GM12878 (cell line): ENCODE measurements at regions not wholly inside any gene's neighbourhood (a gene's known extent, or its start where the extent isn't known, plus 50 kb on each side); places are given as distances from the start of the nearest gene placed in this dataset.

Experiments
- ATAC-seq: fragments of 200-7000 bp; cut with Tn5 transposase; 3 replicates; pipeline ENCODE4 v1.9.1; 2020; ENCODE audit warnings: mild to moderate bottlenecking, moderate library complexity
- BruUV-seq: library from RNA; stranded (reverse); fragments of 400-500 nt; replicated peaks from 2 replicates; lab custom pipeline; 2021; lab: Mats Ljungman, UMichigan
- CTCF ChIA-PET: fragments of 300-600 bp; sonication (Branson Sonifier 250); formaldehyde crosslinking; extraction: SDS; loops from one replicate; lab custom pipeline; 2021; ENCODE audit warnings: inconsistent platforms; lab: Yijun Ruan, JAX
- POLR2A ChIA-PET: fragments of 350-600 bp; formaldehyde crosslinking; extraction: SDS; loops from one replicate; lab custom pipeline; 2021; ENCODE audit warnings: inconsistent platforms; lab: Charles Lee
- RAD21 ChIA-PET: fragments of 300-600 bp; sonication (Branson Sonifier 250); formaldehyde crosslinking; loops from one replicate; lab custom pipeline; 2023; ENCODE audit warnings: antibody characterized with exemption; ENCODE audit not compliant: unreplicated experiment; lab: Charles Lee
- SMC1A ChIA-PET: fragments of 300-600 bp; sonication (Branson Sonifier 250); formaldehyde crosslinking; loops from one replicate; lab custom pipeline; 2023; ENCODE audit not compliant: unreplicated experiment, uncharacterized antibody; lab: Charles Lee
- DNase-seq: peaks from one replicate; pipeline ENCODE4 v3.0.0-alpha.2; 2011; ENCODE audit warnings: low read depth, low spot score
- FAIRE-seq: peaks from 3 replicates; lab custom pipeline; 2011; peaks lifted over from hg19 to GRCh38; lab: Jason Lieb, UNC
- H2AFZ ChIP-seq: 2 replicates; pipeline ENCODE4 v1.6.0; 2011; ENCODE audit warnings: low read depth, low read length, control low read depth; ENCODE audit not compliant: control insufficient read depth
- H3K27ac ChIP-seq: 2 replicates; pipeline ENCODE4 v1.5.1; 2011; ENCODE audit warnings: control low read depth; ENCODE audit not compliant: control insufficient read depth, insufficient read depth
- H3K27me3 ChIP-seq, 2 experiments: replicated peaks in 1 of 2; 2 replicates each; pipeline versions ENCODE4 v1.6.0 to v1.6.1; 2011; ENCODE audit warnings: low read length in 1 of 2; ENCODE audit not compliant: control insufficient read depth in 2 of 2, insufficient read depth in 2 of 2
- H3K36me3 ChIP-seq, 2 experiments: 2 replicates each; pipeline ENCODE4 v1.5.1; 2011; ENCODE audit warnings: low read length in 1 of 2; ENCODE audit not compliant: control insufficient read depth in 2 of 2, insufficient read depth in 2 of 2
- H3K4me1 ChIP-seq: 2 replicates; pipeline ENCODE4 v1.6.1; 2011; ENCODE audit warnings: mild to moderate bottlenecking, low read length, moderate library complexity, mixed read lengths; ENCODE audit not compliant: control insufficient read depth, insufficient read depth
- H3K4me2 ChIP-seq: 2 replicates; pipeline ENCODE4 v1.6.0; 2011; ENCODE audit warnings: control low read depth; ENCODE audit not compliant: control insufficient read depth, insufficient read depth
- H3K4me3 ChIP-seq: fragments of 200-600 bp; sonication (generic); 2 replicates; pipeline ENCODE4 v1.5.1; 2016
- H3K79me2 ChIP-seq: 2 replicates; pipeline ENCODE4 v1.6.0; 2011; ENCODE audit warnings: low read length; ENCODE audit not compliant: control insufficient read depth, insufficient read depth
- H3K9ac ChIP-seq: 2 replicates; pipeline ENCODE4 v1.8.0; 2011; ENCODE audit warnings: low read length, control low read depth, mixed read lengths; ENCODE audit not compliant: control insufficient read depth, insufficient read depth
- H3K9me3 ChIP-seq: replicated peaks from 3 replicates; pipeline ENCODE4 v1.5.1; 2011; ENCODE audit warnings: mild to moderate bottlenecking, low read length; ENCODE audit not compliant: control insufficient read depth, insufficient read depth
- H4K20me1 ChIP-seq: 2 replicates; pipeline ENCODE4 v1.6.0; 2011; ENCODE audit not compliant: control insufficient read depth, insufficient read depth
- BCL3 ChIP-seq: IDR thresholded peaks from 2 replicates; pipeline ENCODE4 v1.6.1; 2011; ENCODE audit warnings: borderline replicate concordance, low read depth, mild to moderate bottlenecking, moderate library complexity, low read length; ENCODE audit not compliant: insufficient read depth, poor library complexity, severe bottlenecking
- CBX5 ChIP-seq: sonication (generic); IDR thresholded peaks from 2 replicates; pipeline ENCODE4 v1.6.1; 2016; ENCODE audit warnings: low read depth, moderate library complexity, mild to moderate bottlenecking, inconsistent platforms
- CTCF ChIP-seq, 3 experiments: IDR thresholded peaks in 2 of 3; conservative IDR thresholded peaks in 1 of 3; 2 replicates each; pipeline ENCODE4 v1.5.1; 2011; ENCODE audit warnings: low read depth in 3 of 3, low read length in 3 of 3, mild to moderate bottlenecking in 3 of 3, control low read depth in 2 of 3, moderate library complexity in 2 of 3, inconsistent platforms in 1 of 3, mixed read lengths in 1 of 3; ENCODE audit not compliant: control insufficient read depth in 2 of 3, insufficient read depth in 1 of 3; ENCODE audit errors: extremely low read depth in 1 of 3
- WGBS: methylation state at CpG from one replicate; pipeline ENCODE4 v1.1.6; 2016; ENCODE audit warnings: low lambda C conversion rate; ENCODE audit not compliant: insufficient replicate concordance, insufficient coverage; ENCODE audit errors: missing lambda C conversion rate; 5-methylcytosine and 5-hydroxymethylcytosine counted together
- in situ Hi-C: fragments of 300-500 bp; cut with MboI; formaldehyde crosslinking; loops from 9 replicates; pipeline ENCODE4 v1.14.3; 2018; ENCODE audit warnings: mixed read lengths
- intact Hi-C: fragments of 100-400 bp; cut with micrococcal nuclease; formaldehyde crosslinking; loops from one replicate; pipeline ENCODE4 v1.14.2; 2022; ENCODE audit not compliant: unreplicated experiment

GRCh38 chr13:48148454-48148853 is 53.5 kb upstream of the MED4 start:
- H2AFZ ChIP-seq = no peak overlapping the region
- no peaks in the 10 kb centered on the region for H3K36me3 ChIP-seq
- H3K27me3 ChIP-seq = no peaks in the 10 kb centered on the region
- no peak overlapping the region for H3K4me3 ChIP-seq
- FAIRE-seq (no peak), ATAC-seq (no peak), DNase-seq (no peak)
- 16% methylated on average over 6 of the region's 6 CpGs for WGBS
- intact Hi-C loops (no loop called here), in situ Hi-C loops (no loop called here)
- H3K9me3 ChIP-seq = no peaks in the 10 kb centered on the region; the same call in 2 of the 3 replicates
- ChIA-PET POLR2A (no interaction called here), CTCF (no interaction called here), RAD21 (no interaction called here), SMC1A (interaction anchor here (0.6 to 1.8 kb wide), 5 partner anchors 9 to 186 kb away, joined by 3 to 6 read pairs (median 3); no protein-coding TSS in a partner anchor)
- BruUV-seq = no TSS peak
- no peaks in the 10 kb centered on the region for H3K79me2 ChIP-seq
- H3K9ac ChIP-seq = no peak overlapping the region
- H3K4me2 ChIP-seq = no peak overlapping the region
- TF ChIP-seq CTCF (IDR thresholded peaks at IDR 0.05 in 2 of 3, conservative IDR thresholded peaks at IDR 0.05 in 1 of 3; ENCODE audit: control insufficient read depth in 2 of 3, extremely low read depth in 1 of 3, insufficient read depth in 1 of 3, low read depth in 3 of 3, low read length in 3 of 3) (no peak), CBX5 (no peak), BCL3 (no peak)
- no peaks in the 10 kb centered on the region for H3K4me1 ChIP-seq
- H3K27ac ChIP-seq = no peak overlapping the region
- H4K20me1 ChIP-seq = no peaks in the 10 kb centered on the region
